Sigmoid colon (tissue), 6 donors: ENCODE measurements at regions not wholly inside any gene's neighbourhood (a gene's known extent, or its start where the extent isn't known, plus 50 kb on each side); places are given as distances from the start of the nearest gene placed in this dataset.
"Not testable (repeated sequence)": the region's sequence is repeated elsewhere in the genome, so short reads cannot be mapped to it uniquely, and the experiment has no call there.

Source experiments
- DNase-seq: peaks from one replicate; pipeline ENCODE4 v3.0.0-alpha.2; 2019
- H3K27ac ChIP-seq, 4 donors: fragments of 200-600 bp; sonication (generic); one replicate each; pipeline ENCODE4 v1.5.1; 2016 to 2019; ENCODE audit warnings: mild to moderate bottlenecking in 1 of 4
- H3K27me3 ChIP-seq, 3 donors: fragments of 200-600 bp; sonication (generic); one replicate each; pipeline ENCODE4 v1.5.1; 2019; ENCODE audit warnings: mild to moderate bottlenecking in 1 of 3
- H3K36me3 ChIP-seq, 4 donors: fragments of 200-600 bp; sonication (generic); one replicate each; pipeline ENCODE4 v1.5.1; 2016 to 2019
- H3K4me1 ChIP-seq, 4 donors: fragments of 200-600 bp; sonication (generic); one replicate each; pipeline ENCODE4 v1.5.1; 2017 to 2019
- H3K4me3 ChIP-seq, 4 donors: fragments of 200-600 bp; sonication (generic); one replicate each; pipeline ENCODE4 v1.5.1; 2017 to 2019; ENCODE audit warnings: mild to moderate bottlenecking in 2 of 4, moderate library complexity in 1 of 4
- H3K9me3 ChIP-seq, 4 donors: fragments of 200-600 bp in 3 of 4; sonication (generic) in 3 of 4; one replicate each; pipeline versions ENCODE4 v1.5.1 to v1.6.1; 2013 to 2019
- CTCF ChIP-seq, 4 experiments: fragments of 450-650 bp in 3 of 4; fragments of 200-600 bp in 1 of 4; IDR thresholded peaks; one replicate each; pipeline ENCODE4 v1.5.1; 2016 to 2019; ENCODE audit warnings: antibody characterized with exemption in 4 of 4, mild to moderate bottlenecking in 3 of 4, moderate library complexity in 2 of 4
- EP300 ChIP-seq, 4 donors: sonication (generic); formaldehyde crosslinking; IDR thresholded peaks; one replicate each; pipeline ENCODE4 v1.6.1; 2017; ENCODE audit warnings: antibody characterized with exemption in 4 of 4
- POLR2A ChIP-seq, 2 donors: fragments of 450-650 bp; IDR thresholded peaks; one replicate each; pipeline ENCODE4 v1.6.1; 2016; ENCODE audit warnings: antibody characterized with exemption in 2 of 2, mild to moderate bottlenecking in 2 of 2, moderate library complexity in 2 of 2
- POLR2AphosphoS5 ChIP-seq, 4 donors: sonication (generic); formaldehyde crosslinking; IDR thresholded peaks; one replicate each; pipeline ENCODE4 v1.6.1; 2017; ENCODE audit warnings: antibody characterized with exemption in 4 of 4
- WGBS, 2 donors: extraction: QIAGEN DNeasy Blood & Tissue Kit; methylation state at CpG; one replicate each; pipeline ENCODE4 v1.1.7; 2013; 5-methylcytosine and 5-hydroxymethylcytosine counted together
- intact Hi-C: fragments of 100-400 bp; cut with DNase I; formaldehyde crosslinking; loops from one replicate; pipeline ENCODE4 v1.15.1; 2023
- donor health status: healthy with polysubstance abuse.
- donor health status: healthy.

- no peak for DNase-seq
- 68 to 83% methylated on average over 4 of the region's 4 CpGs for WGBS, 2 donors
- no peaks in the 10 kb centered on the region for H3K9me3 ChIP-seq
- no peak overlapping the region for H3K27ac ChIP-seq
- H3K4me3 ChIP-seq: no peak overlapping the region
- no peaks in the 10 kb centered on the region for H3K27me3 ChIP-seq
- no peaks in the 10 kb centered on the region for H3K4me1 ChIP-seq
- intact Hi-C loops: no loop called here
- TF ChIP-seq POLR2AphosphoS5 (IDR thresholded peaks at IDR 0.05) (no peak), EP300 (IDR thresholded peaks at IDR 0.05) (no peak), POLR2A (IDR thresholded peaks at IDR 0.05) (no peak), CTCF (IDR thresholded peaks at IDR 0.05) (no peak)
- H3K36me3 ChIP-seq: no peaks in the 10 kb centered on the region
Measured at GRCh38 chr1:197985351-197985750, 68.2 kb downstream of the LHX9 start.

GRCh38 chr1:197986817-197987216 is 69.6 kb downstream of the LHX9 start:
- 86% methylated on average over 3 of the region's 3 CpGs for WGBS, 2 donors

DNA sequence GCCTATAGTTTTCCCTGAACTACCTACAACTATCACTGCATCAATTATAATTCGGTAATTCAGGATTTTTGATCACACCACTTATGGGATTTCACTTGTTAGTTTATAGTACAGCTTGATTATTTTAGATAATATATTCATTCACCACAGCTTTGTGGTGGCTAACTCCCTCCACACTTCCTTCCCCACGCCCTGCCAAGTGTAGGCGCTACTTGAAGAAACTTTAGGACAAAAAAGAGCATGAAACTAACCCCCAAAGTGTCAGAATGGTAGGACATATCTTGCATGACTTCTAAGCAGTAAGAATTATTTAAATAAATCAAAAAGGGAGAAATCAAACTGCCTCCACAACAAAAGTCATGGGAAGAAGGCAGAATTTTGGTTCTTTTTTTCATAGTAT is 70.1 kb downstream of the LHX9 start:
- intact Hi-C loops: no loop called here
- Histone ChIP-seq H3K36me3 (no peaks in the 10 kb centered on the region), H3K4me1 (no peaks in the 10 kb centered on the region), H3K9me3 (no peaks in the 10 kb centered on the region), H3K27me3 (no peaks in the 10 kb centered on the region), H3K4me3 (no peak overlapping the region), H3K27ac (no peak overlapping the region)
- DNase-seq: no peak
- TF ChIP-seq POLR2A (IDR thresholded peaks at IDR 0.05) (no peak), EP300 (IDR thresholded peaks at IDR 0.05) (no peak), POLR2AphosphoS5 (IDR thresholded peaks at IDR 0.05) (no peak), CTCF (IDR thresholded peaks at IDR 0.05) (no peak)
- 76 to 86% methylated on average over 3 of the region's 3 CpGs for WGBS, 2 donors

More at GRCh38 chr1:197986817-197987216, 69.6 kb downstream of the LHX9 start:
- Histone ChIP-seq H3K27ac (no peak overlapping the region), H3K36me3 (no peaks in the 10 kb centered on the region), H3K4me3 (no peak overlapping the region), H3K4me1 (no peaks in the 10 kb centered on the region), H3K27me3 (no peaks in the 10 kb centered on the region), H3K9me3 (no peaks in the 10 kb centered on the region)
- intact Hi-C loops: no loop called here
- no peak for TF ChIP-seq POLR2AphosphoS5 (IDR thresholded peaks at IDR 0.05)
- TF ChIP-seq EP300 (IDR thresholded peaks at IDR 0.05): no peak
- TF ChIP-seq CTCF (IDR thresholded peaks at IDR 0.05): no peak
- TF ChIP-seq POLR2A (IDR thresholded peaks at IDR 0.05): no peak
- no peak for DNase-seq

- H3K36me3 ChIP-seq, H3K4me3 ChIP-seq, H3K4me1 ChIP-seq, intact Hi-C loops, H3K9me3 ChIP-seq, H3K27ac ChIP-seq, H3K27me3 ChIP-seq, DNase-seq: not testable (repeated sequence)
- 96 to 99% methylated on average over 7 of the region's 7 CpGs for WGBS, 2 donors
Measured at GRCh38 chr1:197988581-197988980, 71.4 kb downstream of the LHX9 start.

DNA sequence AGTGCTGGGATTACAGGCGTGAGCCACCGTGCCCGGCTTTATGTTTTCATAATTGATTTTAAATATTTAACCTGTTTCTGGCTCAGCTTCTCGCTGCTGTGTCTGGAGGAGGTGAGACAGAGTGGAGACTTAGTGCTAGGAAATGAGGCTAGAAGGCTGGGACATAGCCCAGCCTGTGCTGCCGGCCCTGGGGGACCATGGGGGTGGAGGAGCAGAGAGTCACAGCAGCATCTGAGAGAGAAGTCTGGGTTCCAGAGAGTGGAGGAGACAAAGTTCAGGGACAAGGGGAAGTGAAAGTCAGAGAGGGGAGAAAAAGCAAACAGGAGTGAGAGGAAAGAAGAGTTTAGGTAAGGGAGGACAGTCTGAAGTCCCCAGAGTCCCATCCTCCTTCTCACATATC is 71.9 kb downstream of the LHX9 start:
- H3K4me1 ChIP-seq: no peaks in the 10 kb centered on the region
- H3K36me3 ChIP-seq: no peaks in the 10 kb centered on the region
- WGBS, 2 donors: 84 to 90% methylated on average over 5 of the region's 5 CpGs
- H3K9me3 ChIP-seq: no peaks in the 10 kb centered on the region
- intact Hi-C loops: no loop called here
- no peak overlapping the region for H3K27ac ChIP-seq
- DNase-seq: no peak
- H3K4me3 ChIP-seq: no peak overlapping the region
- TF ChIP-seq EP300 (IDR thresholded peaks at IDR 0.05): no peak
- TF ChIP-seq CTCF (IDR thresholded peaks at IDR 0.05): no peak
- TF ChIP-seq POLR2A (IDR thresholded peaks at IDR 0.05): no peak
- TF ChIP-seq POLR2AphosphoS5 (IDR thresholded peaks at IDR 0.05): no peak
- no peaks in the 10 kb centered on the region for H3K27me3 ChIP-seq
